HG03045 (cell line): ENCODE measurements at regions not wholly inside any gene's neighbourhood (a gene's known extent, or its start where the extent isn't known, plus 50 kb on each side); places are given as distances from the start of the nearest gene placed in this dataset.

ENCODE experiments used
- ATAC-seq: cut with Tn5 transposase; IDR thresholded peaks from one replicate; pipeline ENCODE4 v1.9.1; 2021; ENCODE audit warnings: mild to moderate bottlenecking, moderate library complexity; ENCODE audit not compliant: unreplicated experiment

DNA sequence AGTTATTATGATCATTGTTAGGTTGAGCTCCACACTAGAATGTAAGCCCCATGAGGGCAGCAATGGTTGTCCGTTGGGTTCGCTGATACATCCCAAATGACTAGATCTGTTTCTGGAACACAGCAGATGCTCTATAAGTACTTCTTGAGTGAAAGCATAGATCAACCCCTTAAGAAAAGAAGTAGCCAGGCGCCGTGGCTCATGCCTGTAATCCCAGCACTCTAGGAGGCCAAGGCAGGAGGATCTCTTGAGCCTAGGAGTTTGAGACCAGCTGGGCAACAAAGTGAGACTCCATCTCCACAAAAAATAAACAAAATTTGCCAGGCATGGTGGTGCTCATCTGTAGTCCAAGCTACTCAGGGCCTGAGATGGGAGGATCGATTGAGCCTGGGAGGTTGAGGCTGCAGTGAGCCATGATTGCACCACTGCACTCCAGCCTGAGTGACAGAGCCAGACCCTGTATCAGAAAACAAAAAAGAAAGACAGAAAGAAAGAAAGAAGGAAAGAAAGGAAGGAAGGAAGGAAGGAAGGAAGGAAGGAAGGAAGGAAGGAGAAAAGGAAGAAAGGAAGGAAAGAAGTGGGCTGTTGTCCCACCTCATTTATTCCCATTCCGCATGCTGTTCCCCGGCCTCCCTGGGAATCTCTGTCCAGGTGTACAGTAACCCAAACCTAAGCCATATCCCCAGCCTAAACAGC, 54.4 kb upstream of the RPL38 start:
- ATAC-seq: no peak

DNA sequence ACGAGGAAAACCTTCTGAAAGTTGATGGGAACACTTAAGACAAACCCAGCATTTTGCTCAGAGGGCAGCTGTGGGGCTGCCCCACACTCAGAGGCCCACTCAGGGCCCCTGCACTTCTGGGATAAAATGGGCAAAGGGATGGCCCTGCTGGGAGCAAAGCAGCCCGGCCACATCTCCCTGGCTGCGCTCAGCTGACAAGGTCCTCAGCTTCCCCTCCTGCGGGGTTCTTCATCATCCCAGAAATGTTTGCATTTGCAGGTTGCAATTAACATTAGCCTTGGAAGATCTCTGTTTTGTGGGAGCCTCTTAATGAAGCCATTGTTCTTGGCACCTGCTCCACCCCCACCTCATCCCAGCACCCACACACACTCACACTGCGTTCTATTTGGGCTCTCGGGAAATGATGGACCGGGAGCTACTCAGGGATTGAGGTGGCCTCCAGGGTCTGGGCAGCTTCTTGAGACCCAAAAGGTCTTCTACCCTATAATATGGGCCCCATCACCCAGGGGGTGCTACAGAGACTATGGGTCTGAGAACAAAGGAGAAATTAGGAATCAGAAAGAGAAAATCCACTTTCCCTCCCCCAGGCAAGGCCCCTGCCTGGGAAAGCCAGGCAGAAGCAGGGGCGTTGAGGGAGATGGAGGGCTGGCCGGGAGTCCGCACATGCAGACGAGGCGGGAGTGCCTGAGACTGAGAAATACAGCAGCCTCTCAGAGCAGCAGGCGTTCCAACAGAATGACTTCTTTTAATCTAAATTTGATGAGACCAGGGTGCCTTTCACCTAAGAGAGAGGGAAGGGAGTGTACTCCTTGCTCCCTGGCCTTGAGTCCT, 53.7 kb upstream of the RPL38 start:
- no peak for ATAC-seq

- no peak for ATAC-seq
Observed at GRCh38 chr17:74150428-74151025, 53.0 kb upstream of the RPL38 start.

- ATAC-seq: no peak
Observed at GRCh38 chr17:74151551-74152315, 51.7 kb upstream of the RPL38 start.

GRCh38 chr17:74152591-74153455, 50.7 kb upstream of the RPL38 start:
- no peak for ATAC-seq

GRCh38 chr17:74153456-74153810, 50.0 kb upstream of the RPL38 start:
- no peak for ATAC-seq
